Fibroblast of the aortic adventitia (primary cell): ENCODE measurements at regions not wholly inside any gene's neighbourhood (a gene's known extent, or its start where the extent isn't known, plus 50 kb on each side); places are given as distances from the start of the nearest gene placed in this dataset.

Experiments used
- DNase-seq: peaks from one replicate; pipeline ENCODE4 v3.0.0-alpha.2; 2010; ENCODE audit warnings: low read depth
- H3K4me3 ChIP-seq: 2 replicates; pipeline ENCODE4 v1.5.1; 2011; ENCODE audit warnings: low read depth, mild to moderate bottlenecking, control low read depth, low read length, moderate library complexity
- TF ChIP-seq, protein P1 (sequence below): IDR thresholded peaks from 2 replicates; pipeline ENCODE4 v1.5.1; 2011; ENCODE audit warnings: mild to moderate bottlenecking, low read length, control low read depth, inconsistent platforms; ENCODE audit not compliant: insufficient read depth

DNA sequence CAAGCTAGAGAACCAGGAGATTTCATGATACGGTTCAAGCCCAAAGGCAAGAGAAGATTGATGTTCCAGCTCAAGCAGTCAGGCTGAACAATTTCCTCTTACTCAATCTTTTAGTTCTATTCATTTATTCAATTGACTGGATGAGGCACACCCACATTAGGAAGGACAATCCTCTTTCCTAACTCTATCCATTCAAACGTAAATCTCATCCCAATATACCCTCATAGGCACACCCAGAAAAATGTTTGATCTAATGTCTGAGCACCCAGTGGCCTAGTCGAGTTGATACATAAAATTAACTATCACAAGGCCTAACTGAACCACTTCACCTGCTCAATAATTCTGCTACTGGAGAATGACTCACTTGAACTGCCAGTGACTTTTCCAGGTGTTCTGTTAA lies 180.7 kb downstream of the RAD51AP2 start:
- TF ChIP-seq, protein P1, sequence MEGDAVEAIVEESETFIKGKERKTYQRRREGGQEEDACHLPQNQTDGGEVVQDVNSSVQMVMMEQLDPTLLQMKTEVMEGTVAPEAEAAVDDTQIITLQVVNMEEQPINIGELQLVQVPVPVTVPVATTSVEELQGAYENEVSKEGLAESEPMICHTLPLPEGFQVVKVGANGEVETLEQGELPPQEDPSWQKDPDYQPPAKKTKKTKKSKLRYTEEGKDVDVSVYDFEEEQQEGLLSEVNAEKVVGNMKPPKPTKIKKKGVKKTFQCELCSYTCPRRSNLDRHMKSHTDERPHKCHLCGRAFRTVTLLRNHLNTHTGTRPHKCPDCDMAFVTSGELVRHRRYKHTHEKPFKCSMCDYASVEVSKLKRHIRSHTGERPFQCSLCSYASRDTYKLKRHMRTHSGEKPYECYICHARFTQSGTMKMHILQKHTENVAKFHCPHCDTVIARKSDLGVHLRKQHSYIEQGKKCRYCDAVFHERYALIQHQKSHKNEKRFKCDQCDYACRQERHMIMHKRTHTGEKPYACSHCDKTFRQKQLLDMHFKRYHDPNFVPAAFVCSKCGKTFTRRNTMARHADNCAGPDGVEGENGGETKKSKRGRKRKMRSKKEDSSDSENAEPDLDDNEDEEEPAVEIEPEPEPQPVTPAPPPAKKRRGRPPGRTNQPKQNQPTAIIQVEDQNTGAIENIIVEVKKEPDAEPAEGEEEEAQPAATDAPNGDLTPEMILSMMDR: no peak
- no peak overlapping the region for H3K4me3 ChIP-seq
- DNase-seq: no peak

DNA sequence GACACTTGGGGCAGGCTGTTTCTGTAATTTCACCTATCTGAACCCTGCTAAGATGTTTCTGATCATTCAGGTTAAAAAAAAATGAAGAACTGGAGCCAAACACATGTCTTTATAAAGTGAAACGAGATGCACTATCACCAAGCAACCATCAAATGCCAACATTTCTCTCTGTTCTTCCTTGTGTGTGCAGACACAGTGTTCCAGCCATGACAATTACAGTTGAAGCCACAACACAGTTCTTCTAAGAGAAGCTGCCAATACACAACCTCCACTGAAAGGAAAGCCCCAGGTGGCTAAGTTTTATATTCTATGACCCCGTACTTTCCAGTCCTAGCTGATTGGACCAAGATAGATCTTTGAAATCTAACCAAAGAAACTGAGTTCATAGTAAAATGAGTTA lies 181.8 kb downstream of the RAD51AP2 start:
- no peak overlapping the region for H3K4me3 ChIP-seq
- no peak for DNase-seq
- TF ChIP-seq, protein P1: no peak

DNA sequence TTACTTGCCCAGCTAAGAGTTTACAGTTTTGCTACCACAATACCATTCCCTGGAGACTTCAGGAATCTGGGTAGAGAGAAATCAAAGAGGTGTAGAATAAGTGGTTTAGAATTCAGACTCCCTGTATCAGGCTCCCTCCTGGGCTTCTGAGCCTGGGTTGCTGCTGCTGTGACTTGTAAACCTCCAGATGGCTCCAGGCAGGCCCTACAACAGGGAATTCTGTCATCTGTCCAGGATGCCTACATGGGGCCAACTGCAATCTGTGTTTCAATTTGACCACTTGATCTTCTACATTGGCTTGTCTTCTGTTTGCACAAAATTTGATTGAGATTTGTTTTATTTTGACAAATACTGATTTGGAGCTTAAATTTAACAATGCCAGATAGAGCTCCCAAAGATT lies 183.9 kb downstream of the RAD51AP2 start:
- H3K4me3 ChIP-seq: no peak overlapping the region
- DNase-seq: no peak
- TF ChIP-seq, protein P1: no peak

DNA sequence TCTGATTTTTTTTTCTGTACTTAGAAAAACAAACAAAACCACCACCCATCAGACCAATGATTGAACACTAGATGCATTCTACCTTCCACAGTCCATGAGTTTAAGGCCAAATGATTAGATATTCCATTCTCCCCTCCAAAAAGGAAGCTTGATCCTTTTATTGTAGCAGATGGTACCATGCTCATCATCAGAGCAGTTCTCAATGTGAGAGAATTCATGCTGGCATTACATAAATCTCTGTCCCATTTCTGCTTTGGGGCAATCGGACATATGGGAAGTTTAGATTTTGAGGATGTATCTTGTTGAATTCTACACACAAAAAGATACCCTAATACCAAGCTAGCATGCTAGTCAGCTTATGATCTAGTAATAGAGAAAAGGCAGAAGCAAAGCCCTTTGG lies 186.6 kb downstream of the RAD51AP2 start:
- TF ChIP-seq, protein P1: no peak
- no peak overlapping the region for H3K4me3 ChIP-seq
- DNase-seq: no peak

DNA sequence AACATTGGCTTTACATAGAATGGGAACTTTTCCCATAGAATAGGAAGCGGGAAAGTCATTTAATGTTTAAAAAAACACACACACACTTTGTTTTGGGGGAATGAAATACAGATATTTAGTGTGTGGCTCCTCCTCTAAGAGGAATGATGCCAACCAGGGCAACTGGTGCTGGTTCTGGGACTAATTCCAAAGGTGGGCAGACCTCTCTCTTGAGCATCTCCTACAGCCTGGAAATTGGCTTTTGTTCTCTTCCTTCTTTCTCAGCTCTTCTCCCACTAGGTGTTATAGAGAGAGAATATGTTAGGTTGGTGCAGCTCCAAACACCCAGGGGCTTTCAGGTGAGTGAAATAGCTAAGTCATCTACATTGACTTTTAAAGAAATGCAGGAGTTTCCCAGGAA lies 190.1 kb downstream of the RAD51AP2 start:
- no peak for DNase-seq
- H3K4me3 ChIP-seq: no peak overlapping the region
- TF ChIP-seq, protein P1: no peak

DNA sequence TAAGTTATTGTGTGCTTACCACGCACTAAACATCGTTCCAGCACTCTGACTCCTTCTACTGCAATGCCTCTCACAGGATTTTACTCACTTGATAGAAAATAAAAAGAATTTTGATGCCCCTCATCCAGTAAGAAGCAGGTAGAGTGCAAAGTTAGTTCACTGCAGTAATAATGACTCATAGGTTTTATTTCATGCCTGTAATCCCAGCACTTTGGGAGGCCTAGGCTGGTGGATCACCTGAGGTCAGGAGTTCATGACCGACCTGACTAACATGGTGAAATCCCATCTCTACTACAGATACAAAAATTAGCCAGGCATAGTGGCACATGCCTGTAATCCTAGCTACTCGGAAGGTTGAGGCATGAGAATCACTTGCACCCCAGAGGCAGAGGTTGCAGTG lies 190.6 kb downstream of the RAD51AP2 start:
- DNase-seq: no peak
- TF ChIP-seq, protein P1: no peak
- no peak overlapping the region for H3K4me3 ChIP-seq

DNA sequence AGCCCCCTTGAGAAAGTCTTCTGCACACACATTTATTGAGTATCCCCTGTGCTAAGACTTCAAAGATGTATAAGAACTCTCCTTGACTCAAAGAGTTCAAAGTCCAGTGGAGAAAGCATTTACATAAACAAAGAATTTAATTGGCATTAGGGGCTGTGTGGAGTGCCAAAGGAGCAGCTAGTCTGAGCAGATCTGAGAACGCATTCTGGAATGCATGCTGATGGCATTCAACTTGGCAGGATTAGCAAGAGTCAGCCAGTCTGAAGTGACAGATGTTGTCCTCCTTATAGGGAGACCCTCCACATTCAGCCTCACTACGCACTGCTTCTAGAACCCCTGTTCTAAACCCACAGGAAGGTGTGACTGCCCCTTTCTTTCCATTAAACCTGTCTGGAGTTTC lies 191.5 kb downstream of the RAD51AP2 start:
- DNase-seq: no peak
- TF ChIP-seq, protein P1: no peak
- no peak overlapping the region for H3K4me3 ChIP-seq
